ENCODE measurements at regions not wholly inside any gene's neighbourhood (a gene's known extent, or its start where the extent isn't known, plus 50 kb on each side); places are given as distances from the start of the nearest gene placed in this dataset.

DNA sequence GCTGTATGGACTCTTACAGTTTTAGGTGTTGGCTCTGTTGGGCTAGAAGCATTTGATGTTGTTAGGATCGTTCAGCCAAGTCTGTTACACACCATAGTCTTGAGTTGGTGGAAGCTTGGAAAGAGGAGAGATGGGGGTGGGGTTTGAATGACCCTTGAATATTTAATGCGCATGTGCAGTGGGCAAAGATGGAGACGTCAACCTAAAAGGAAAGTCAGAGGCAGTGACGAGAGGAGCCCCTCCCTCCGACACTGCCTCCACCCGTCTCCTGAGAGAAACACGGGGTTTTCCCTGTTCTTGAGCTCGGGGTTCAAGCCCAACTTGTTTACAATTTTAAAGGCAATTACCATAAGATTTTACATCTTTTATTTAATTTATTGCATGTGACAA is 311.4 kb downstream of the SHQ1 start:
- Histone ChIP-seq H3K9ac (ENCODE audit: low read depth, low read length) (no peak overlapping the region), H3K9me1 (ENCODE audit: insufficient read depth, low read length) (no peaks in the 10 kb centered on the region), H3K27me3 (ENCODE audit: control insufficient read depth, insufficient read depth, low read length) (peaks cover 37% of the 10 kb centered on the region), H3K79me1 (ENCODE audit: low read depth in 1 of 2, low read length in 2 of 2) (no peaks in the 10 kb centered on the region), H4K8ac (ENCODE audit: low read depth in 2 of 2, low read length in 2 of 2) (no peak overlapping the region), H2BK15ac (ENCODE audit: low read depth, low read length) (no peak overlapping the region), H4K5ac (ENCODE audit: low read depth, low read length) (no peak overlapping the region), H4K91ac (ENCODE audit: insufficient read depth, low read depth, low read length) (no peak overlapping the region), H3K27ac (ENCODE audit: insufficient read depth, low read length) (no peak overlapping the region), H2AFZ (replicated peaks; ENCODE audit: low read length, poor library complexity) (no peak overlapping the region), H2AK9ac (replicated peaks; ENCODE audit: low read depth, low read length, poor library complexity) (no peak overlapping the region), H3K4me3 (ENCODE audit: insufficient read depth, low read depth, low read length) (no peak overlapping the region), H2BK120ac (ENCODE audit: low read depth, low read length) (no peak overlapping the region), H4K20me1 (ENCODE audit: insufficient read depth, low read length) (no peaks in the 10 kb centered on the region), H3K14ac (replicated peaks; ENCODE audit: low read depth, low read length) (no peak overlapping the region), H2BK5ac (ENCODE audit: low read depth, low read length, poor library complexity, severe bottlenecking) (no peak overlapping the region), H3K23ac (ENCODE audit: low read depth, low read length) (no peak overlapping the region), H2BK20ac (ENCODE audit: low read depth, low read length) (no peak overlapping the region), H3K4me1 (ENCODE audit: control insufficient read depth, insufficient read depth, low read length) (no peaks in the 10 kb centered on the region), H3K56ac (ENCODE audit: extremely low read depth, insufficient read depth, low read length) (no peak overlapping the region), H3K18ac (ENCODE audit: low read depth, low read length) (no peak overlapping the region), H3K4me2 (ENCODE audit: low read depth, low read length) (no peak overlapping the region), H3K4ac (ENCODE audit: low read depth, low read length) (no peak overlapping the region), H3K36me3 (ENCODE audit: control insufficient read depth, insufficient read depth, low read length) (no peaks in the 10 kb centered on the region), H2AK5ac (ENCODE audit: low read depth, low read length) (no peak overlapping the region), H3K9me3 (ENCODE audit: control insufficient read depth, insufficient read depth, low read length) (peaks cover 3% of the 10 kb centered on the region; the same call in 1 of the 2 replicates)
- ATAC-seq (ENCODE audit: low read depth): no peak
- CTCF ChIA-PET: no interaction called here
- dilution Hi-C loops (cut with HindIII; ENCODE audit: low sequenced_read_pairs, unreplicated experiment): no loop called here
- in situ Hi-C loops (cut with MboI; ENCODE audit: low sequenced_read_pairs): no loop called here
- intact Hi-C loops (cut with micrococcal nuclease): no loop called here
- no peak for TF ChIP-seq SMC3 (IDR thresholded peaks at IDR 0.05; ENCODE audit: low read depth, low read length)
- TF ChIP-seq RAD21 (IDR thresholded peaks at IDR 0.05; ENCODE audit: low read length): no peak
- no peak for TF ChIP-seq NFE2L2 (IDR thresholded peaks at IDR 0.05; ENCODE audit: low read depth, low read length)
- 85% methylated on average over 4 of the region's 8 CpGs; no CpG with 5 or more reads in 1 of the 2 experiments for WGBS, 2 experiments (ENCODE audit: extremely low coverage in 2 of 2, insufficient read length in 1 of 2)
- POLR2A ChIA-PET (ENCODE audit: unreplicated experiment): no interaction called here
- no TSS peak for BruUV-seq (replicated peaks)
- no peak for DNase-seq

Data from IMR-90 (cell line).